HEK293 (cell line): ENCODE measurements at regions not wholly inside any gene's neighbourhood (a gene's known extent, or its start where the extent isn't known, plus 50 kb on each side); places are given as distances from the start of the nearest gene placed in this dataset.

Experiments
- CTCF ChIA-PET: fragments of 350-600 bp; formaldehyde crosslinking; extraction: SDS; loops from one replicate; lab custom pipeline; 2021; ENCODE audit warnings: antibody characterized with exemption; lab: Yijun Ruan, JAX
- POLR2A ChIA-PET: fragments of 300-600 bp; formaldehyde crosslinking; extraction: SDS; loops from one replicate; lab custom pipeline; 2020; ENCODE audit warnings: antibody characterized with exemption, inconsistent platforms; lab: Yijun Ruan, JAX
- H3K27ac ChIP-seq: fragments of 200-500 bp; sonication (Bioruptor generic); 2 replicates; pipeline ENCODE4 v1.5.1; 2014; ENCODE audit warnings: low read depth, low read length, control low read depth, inconsistent platforms; ENCODE audit errors: extremely low read depth
- H3K36me3 ChIP-seq, 2 experiments: fragments of 200-500 bp in 1 of 2; sonication (Bioruptor generic) in 1 of 2; 1 replicate in 1 of 2; 2 replicates in 1 of 2; pipeline ENCODE4 v1.5.1; 2014 to 2017; ENCODE audit warnings: inconsistent platforms in 2 of 2, low read length in 2 of 2; ENCODE audit not compliant: control insufficient read depth in 2 of 2, insufficient read depth in 1 of 2
- H3K4me1 ChIP-seq: fragments of 200-500 bp; sonication (Bioruptor generic); 2 replicates; pipeline ENCODE4 v1.5.1; 2014; ENCODE audit warnings: mild to moderate bottlenecking, low read length, inconsistent platforms; ENCODE audit not compliant: control insufficient read depth, insufficient read depth
- H3K4me3 ChIP-seq: 2 replicates; pipeline ENCODE4 v1.5.1; 2011; ENCODE audit warnings: low read depth, mild to moderate bottlenecking, control low read depth, low read length, moderate library complexity
- H3K9me3 ChIP-seq: fragments of 200-500 bp; sonication (Bioruptor generic); 2 replicates; pipeline ENCODE4 v1.5.1; 2014; ENCODE audit warnings: low read depth, low read length, inconsistent platforms; ENCODE audit not compliant: control insufficient read depth, insufficient read depth
- GLI2 ChIP-seq: fragments of 450-650 bp; formaldehyde crosslinking; IDR thresholded peaks from 2 replicates; pipeline ENCODE4; 2017; ENCODE audit warnings: missing biosample characterization, missing genetic modification characterization, low read depth, borderline replicate concordance
- HOXC10 ChIP-seq: sonication (generic); formaldehyde crosslinking; IDR thresholded peaks from 2 replicates; pipeline ENCODE4 v1.8.1; 2023; ENCODE audit warnings: mild to moderate bottlenecking, missing genetic modification reagents
- MYNN ChIP-seq: fragments of 450-650 bp; formaldehyde crosslinking; IDR thresholded peaks from 2 replicates; pipeline ENCODE4 v1.5.1; 2016; ENCODE audit warnings: missing biosample characterization, missing genetic modification characterization, borderline replicate concordance
- SP2 ChIP-seq: fragments of 450-650 bp; formaldehyde crosslinking; IDR thresholded peaks from 2 replicates; pipeline ENCODE4 v1.5.1; 2016; ENCODE audit warnings: missing biosample characterization, missing genetic modification characterization
- TCF7L2 ChIP-seq: IDR thresholded peaks from 2 replicates; pipeline ENCODE4 v1.6.1; 2011; ENCODE audit warnings: low read depth, mild to moderate bottlenecking, inconsistent platforms, low read length, moderate library complexity, borderline replicate concordance
- TRIM28 ChIP-seq: IDR thresholded peaks from 2 replicates; pipeline ENCODE4 v1.6.1; 2011; ENCODE audit warnings: low read length, control low read depth, borderline replicate concordance
- ZBTB17 ChIP-seq: fragments of 450-650 bp; formaldehyde crosslinking; IDR thresholded peaks from 2 replicates; pipeline ENCODE4 v1.5.1; 2016; ENCODE audit warnings: missing biosample characterization, missing genetic modification characterization
- ZIC2 ChIP-seq: fragments of 450-650 bp; formaldehyde crosslinking; IDR thresholded peaks from 2 replicates; pipeline ENCODE4 v1.5.1; 2016; ENCODE audit warnings: missing biosample characterization, missing genetic modification characterization
- ZNF138 ChIP-seq: fragments of 450-650 bp; formaldehyde crosslinking; IDR thresholded peaks from 2 replicates; pipeline ENCODE4 v1.5.1; 2016; ENCODE audit warnings: missing biosample characterization, missing genetic modification characterization, borderline replicate concordance
- ZNF184 ChIP-seq: fragments of 450-650 bp; IDR thresholded peaks from 2 replicates; pipeline ENCODE4 v1.5.1; 2018; ENCODE audit warnings: missing biosample characterization, mild to moderate bottlenecking, missing genetic modification characterization
- ZNF202 ChIP-seq: fragments of 450-650 bp; formaldehyde crosslinking; IDR thresholded peaks from 2 replicates; pipeline ENCODE4 v1.5.1; 2016; ENCODE audit warnings: missing biosample characterization, missing genetic modification characterization, borderline replicate concordance
- ZNF214 ChIP-seq: fragments of 450-650 bp; formaldehyde crosslinking; IDR thresholded peaks from 2 replicates; pipeline ENCODE4 v1.5.1; 2017; ENCODE audit warnings: missing biosample characterization, mild to moderate bottlenecking, missing genetic modification characterization, borderline replicate concordance
- ZNF23 ChIP-seq: fragments of 450-650 bp; formaldehyde crosslinking; IDR thresholded peaks from 2 replicates; pipeline ENCODE4 v1.5.1; 2016; ENCODE audit warnings: missing biosample characterization, missing genetic modification characterization, borderline replicate concordance
- ZNF350 ChIP-seq: fragments of 450-650 bp; formaldehyde crosslinking; IDR thresholded peaks from 2 replicates; pipeline ENCODE4 v1.5.0; 2017; ENCODE audit warnings: missing biosample characterization, mild to moderate bottlenecking, missing genetic modification characterization
- ZNF549 ChIP-seq: fragments of 450-650 bp; IDR thresholded peaks from 2 replicates; pipeline ENCODE4 v1.5.1; 2018; ENCODE audit warnings: missing biosample characterization, missing genetic modification characterization, mild to moderate bottlenecking, inconsistent platforms, moderate library complexity
- ZNF571 ChIP-seq: fragments of 450-650 bp; formaldehyde crosslinking; IDR thresholded peaks from 2 replicates; pipeline ENCODE4 v1.5.0; 2017; ENCODE audit warnings: missing biosample characterization, missing genetic modification characterization
- ZNF610 ChIP-seq: fragments of 450-650 bp; formaldehyde crosslinking; IDR thresholded peaks from 2 replicates; pipeline ENCODE4 v1.5.1; 2016; ENCODE audit warnings: missing biosample characterization, missing genetic modification characterization, borderline replicate concordance
- ZNF621 ChIP-seq: fragments of 450-650 bp; formaldehyde crosslinking; IDR thresholded peaks from 2 replicates; pipeline ENCODE4 v1.5.1; 2017; ENCODE audit warnings: missing biosample characterization, missing genetic modification characterization
- ZNF624 ChIP-seq: fragments of 450-650 bp; formaldehyde crosslinking; IDR thresholded peaks from 2 replicates; pipeline ENCODE4 v1.5.1; 2017; ENCODE audit warnings: missing biosample characterization, missing genetic modification characterization
- ZNF629 ChIP-seq: fragments of 450-650 bp; formaldehyde crosslinking; IDR thresholded peaks from 2 replicates; pipeline ENCODE4 v1.5.1; 2017; ENCODE audit warnings: missing biosample characterization, missing genetic modification characterization
- ZNF747 ChIP-seq: fragments of 450-650 bp; formaldehyde crosslinking; IDR thresholded peaks from 2 replicates; pipeline ENCODE4 v1.5.1; 2016; ENCODE audit warnings: missing biosample characterization, missing genetic modification characterization
- ZNF830 ChIP-seq: fragments of 450-650 bp; IDR thresholded peaks from 2 replicates; pipeline ENCODE4 v1.5.0; 2018; ENCODE audit warnings: missing biosample characterization, missing genetic modification characterization, low read depth, mild to moderate bottlenecking, moderate library complexity
- TF ChIP-seq, protein P1 (sequence below): fragments of 450-650 bp; IDR thresholded peaks from 2 replicates; pipeline ENCODE4 v1.5.1; 2018; ENCODE audit warnings: missing biosample characterization, missing genetic modification characterization
- TF ChIP-seq, protein P2 (sequence below): fragments of 450-650 bp; formaldehyde crosslinking; IDR thresholded peaks from 2 replicates; pipeline ENCODE4 v1.5.1; 2016; ENCODE audit warnings: missing biosample characterization, missing genetic modification characterization
- TF ChIP-seq, protein P3 (sequence below): fragments of 450-650 bp; formaldehyde crosslinking; IDR thresholded peaks from 2 replicates; pipeline ENCODE4 v1.5.1; 2016; ENCODE audit warnings: missing biosample characterization, missing genetic modification characterization

DNA sequence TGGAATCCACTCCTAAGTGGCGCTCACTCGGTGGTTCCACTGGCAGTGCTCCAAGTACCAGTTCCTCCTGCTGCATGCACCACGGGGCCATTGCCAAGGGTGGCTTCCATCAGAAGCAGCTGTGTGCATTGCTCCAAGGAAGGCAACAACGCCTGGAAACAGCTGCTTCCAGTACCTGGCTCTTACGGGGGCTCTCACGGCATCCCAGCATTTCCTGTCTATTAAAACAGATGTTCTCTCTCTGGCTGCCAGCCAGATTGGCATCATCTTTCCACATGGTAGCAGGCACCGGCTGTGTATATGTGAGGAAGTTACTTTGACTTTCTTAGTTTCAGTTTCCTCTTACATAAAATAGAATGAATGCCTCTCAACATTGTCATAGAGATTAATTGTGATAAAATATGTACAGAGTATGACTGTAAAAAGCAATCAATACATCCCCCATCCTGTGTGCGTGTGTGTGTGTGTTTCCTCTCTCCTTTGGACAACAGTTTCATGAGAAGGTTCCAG is 84.9 kb downstream of the CMPK2 start (continued):
- no peak for TF ChIP-seq ZNF214 (tag by site-specific recombination)
- TF ChIP-seq ZNF184 (tag by site-specific recombination), result no peak
- TF ChIP-seq TCF7L2, result no peak
- no peak for TF ChIP-seq ZNF747 (tag by site-specific recombination)
- no peak for TF ChIP-seq ZNF629

DNA sequence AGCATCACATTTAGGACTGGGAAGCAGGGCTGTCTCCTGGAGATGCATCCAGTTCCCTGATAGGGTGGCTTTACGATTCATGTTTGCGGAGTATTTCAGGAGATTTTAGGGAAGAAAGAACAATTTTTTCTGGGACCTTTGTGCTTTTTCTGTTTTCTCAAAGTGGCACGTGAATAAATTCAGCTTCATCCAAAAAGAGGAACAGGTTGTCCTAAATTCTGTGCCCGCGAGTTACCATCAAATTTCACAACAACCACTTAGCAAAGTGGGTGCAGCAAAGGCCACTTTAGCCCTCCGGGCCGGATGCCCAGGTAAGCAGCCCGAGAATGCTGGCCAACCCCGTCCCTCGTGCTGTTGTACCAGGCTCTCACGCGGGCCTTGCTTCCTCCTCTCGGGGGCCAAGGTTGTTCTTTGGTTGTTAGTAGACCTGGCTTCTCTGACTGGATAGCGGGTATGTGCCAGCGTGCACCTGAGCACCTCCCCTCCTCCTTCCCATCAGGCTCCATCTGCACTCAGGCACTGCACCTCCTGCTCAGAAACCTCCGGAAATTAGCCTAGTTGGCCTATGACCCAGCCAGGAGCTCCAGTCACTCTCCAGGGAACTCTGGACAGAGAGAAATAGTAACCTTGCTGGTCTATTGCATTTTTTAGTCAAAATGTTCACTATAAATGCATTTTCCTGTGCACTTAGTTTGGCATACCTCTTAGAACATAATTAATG is 83.0 kb downstream of the CMPK2 start:
- no peak for TF ChIP-seq ZNF549
- TF ChIP-seq HOXC10 (CRISPR knock-in tag), result no peak
- TF ChIP-seq ZNF138 (tag by site-specific recombination), result no peak
- TF ChIP-seq SP2, result no peak
- CTCF ChIA-PET, result no interaction called here
- POLR2A ChIA-PET, result no interaction called here
- Histone ChIP-seq H3K4me1 (no peaks in the 10 kb centered on the region), H3K4me3 (no peak overlapping the region), H3K36me3 (no peaks in the 10 kb centered on the region), H3K9me3 (no peaks in the 10 kb centered on the region), H3K27ac (no peak overlapping the region)

DNA sequence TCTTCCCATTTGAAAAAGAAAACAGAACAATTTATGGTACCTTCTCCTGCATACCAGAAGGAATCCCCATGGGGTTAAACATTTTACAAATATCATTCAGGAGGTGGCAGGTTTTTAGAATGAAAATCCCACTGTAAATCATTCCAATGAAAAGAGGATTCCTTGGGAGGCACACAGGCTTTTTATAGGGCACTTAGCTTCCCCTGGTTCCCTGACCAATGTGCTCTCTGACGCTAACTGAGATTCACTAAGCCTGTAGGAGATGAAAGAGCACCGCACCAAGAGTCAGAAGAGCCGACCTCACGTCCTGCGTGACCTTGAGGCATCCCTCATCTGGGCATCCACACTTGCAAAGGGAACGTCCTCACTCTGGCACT is 82.5 kb downstream of the CMPK2 start:
- Histone ChIP-seq H3K4me1 (no peaks in the 10 kb centered on the region), H3K36me3 (no peaks in the 10 kb centered on the region), H3K27ac (no peak overlapping the region), H3K4me3 (no peak overlapping the region), H3K9me3 (no peaks in the 10 kb centered on the region)
- CTCF ChIA-PET, result interaction anchor here (1.6 kb wide), 1 partner anchor 10 kb away, joined by 6 read pairs; no protein-coding TSS in a partner anchor
- POLR2A ChIA-PET, result no interaction called here
- TF ChIP-seq, protein P1, sequence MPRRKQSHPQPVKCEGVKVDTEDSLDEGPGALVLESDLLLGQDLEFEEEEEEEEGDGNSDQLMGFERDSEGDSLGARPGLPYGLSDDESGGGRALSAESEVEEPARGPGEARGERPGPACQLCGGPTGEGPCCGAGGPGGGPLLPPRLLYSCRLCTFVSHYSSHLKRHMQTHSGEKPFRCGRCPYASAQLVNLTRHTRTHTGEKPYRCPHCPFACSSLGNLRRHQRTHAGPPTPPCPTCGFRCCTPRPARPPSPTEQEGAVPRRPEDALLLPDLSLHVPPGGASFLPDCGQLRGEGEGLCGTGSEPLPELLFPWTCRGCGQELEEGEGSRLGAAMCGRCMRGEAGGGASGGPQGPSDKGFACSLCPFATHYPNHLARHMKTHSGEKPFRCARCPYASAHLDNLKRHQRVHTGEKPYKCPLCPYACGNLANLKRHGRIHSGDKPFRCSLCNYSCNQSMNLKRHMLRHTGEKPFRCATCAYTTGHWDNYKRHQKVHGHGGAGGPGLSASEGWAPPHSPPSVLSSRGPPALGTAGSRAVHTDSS, result no peak
- no peak for TF ChIP-seq GLI2 (tag by site-specific recombination)
- TF ChIP-seq SP2, result no peak
- TF ChIP-seq ZNF571 (tag by site-specific recombination), result no peak
- no peak for TF ChIP-seq ZNF214 (tag by site-specific recombination)
- TF ChIP-seq ZNF610 (tag by site-specific recombination), result no peak
- TF ChIP-seq ZNF830, result no peak
- TF ChIP-seq ZNF624, result no peak
- TF ChIP-seq TRIM28, result no peak
- TF ChIP-seq ZBTB17 (tag by site-specific recombination), result no peak
- TF ChIP-seq, protein P2, sequence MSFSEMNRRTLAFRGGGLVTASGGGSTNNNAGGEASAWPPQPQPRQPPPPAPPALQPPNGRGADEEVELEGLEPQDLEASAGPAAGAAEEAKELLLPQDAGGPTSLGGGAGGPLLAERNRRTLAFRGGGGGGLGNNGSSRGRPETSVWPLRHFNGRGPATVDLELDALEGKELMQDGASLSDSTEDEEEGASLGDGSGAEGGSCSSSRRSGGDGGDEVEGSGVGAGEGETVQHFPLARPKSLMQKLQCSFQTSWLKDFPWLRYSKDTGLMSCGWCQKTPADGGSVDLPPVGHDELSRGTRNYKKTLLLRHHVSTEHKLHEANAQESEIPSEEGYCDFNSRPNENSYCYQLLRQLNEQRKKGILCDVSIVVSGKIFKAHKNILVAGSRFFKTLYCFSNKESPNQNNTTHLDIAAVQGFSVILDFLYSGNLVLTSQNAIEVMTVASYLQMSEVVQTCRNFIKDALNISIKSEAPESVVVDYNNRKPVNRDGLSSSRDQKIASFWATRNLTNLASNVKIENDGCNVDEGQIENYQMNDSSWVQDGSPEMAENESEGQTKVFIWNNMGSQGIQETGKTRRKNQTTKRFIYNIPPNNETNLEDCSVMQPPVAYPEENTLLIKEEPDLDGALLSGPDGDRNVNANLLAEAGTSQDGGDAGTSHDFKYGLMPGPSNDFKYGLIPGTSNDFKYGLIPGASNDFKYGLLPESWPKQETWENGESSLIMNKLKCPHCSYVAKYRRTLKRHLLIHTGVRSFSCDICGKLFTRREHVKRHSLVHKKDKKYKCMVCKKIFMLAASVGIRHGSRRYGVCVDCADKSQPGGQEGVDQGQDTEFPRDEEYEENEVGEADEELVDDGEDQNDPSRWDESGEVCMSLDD (tag by site-specific recombination), result no peak
- no peak for TF ChIP-seq ZIC2 (tag by site-specific recombination)
- no peak for TF ChIP-seq TCF7L2
- no peak for TF ChIP-seq ZNF350
- TF ChIP-seq ZNF202 (tag by site-specific recombination), result no peak
- TF ChIP-seq, protein P3, sequence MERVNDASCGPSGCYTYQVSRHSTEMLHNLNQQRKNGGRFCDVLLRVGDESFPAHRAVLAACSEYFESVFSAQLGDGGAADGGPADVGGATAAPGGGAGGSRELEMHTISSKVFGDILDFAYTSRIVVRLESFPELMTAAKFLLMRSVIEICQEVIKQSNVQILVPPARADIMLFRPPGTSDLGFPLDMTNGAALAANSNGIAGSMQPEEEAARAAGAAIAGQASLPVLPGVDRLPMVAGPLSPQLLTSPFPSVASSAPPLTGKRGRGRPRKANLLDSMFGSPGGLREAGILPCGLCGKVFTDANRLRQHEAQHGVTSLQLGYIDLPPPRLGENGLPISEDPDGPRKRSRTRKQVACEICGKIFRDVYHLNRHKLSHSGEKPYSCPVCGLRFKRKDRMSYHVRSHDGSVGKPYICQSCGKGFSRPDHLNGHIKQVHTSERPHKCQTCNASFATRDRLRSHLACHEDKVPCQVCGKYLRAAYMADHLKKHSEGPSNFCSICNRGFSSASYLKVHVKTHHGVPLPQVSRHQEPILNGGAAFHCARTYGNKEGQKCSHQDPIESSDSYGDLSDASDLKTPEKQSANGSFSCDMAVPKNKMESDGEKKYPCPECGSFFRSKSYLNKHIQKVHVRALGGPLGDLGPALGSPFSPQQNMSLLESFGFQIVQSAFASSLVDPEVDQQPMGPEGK (tag by site-specific recombination), result no peak
- no peak for TF ChIP-seq ZNF621
- TF ChIP-seq ZNF23, result no peak
- no peak for TF ChIP-seq MYNN
